Anterior cingulate cortex (tissue), 58 donors: ENCODE measurements at regions not wholly inside any gene's neighbourhood (a gene's known extent, or its start where the extent isn't known, plus 50 kb on each side); places are given as distances from the start of the nearest gene placed in this dataset.

Experiments used
- DNase-seq, 58 donors: peaks; one replicate each; lab custom pipeline; 2025; lab: John Stamatoyannopoulos, UW

GRCh38 chr11:111045407-111045803, 200.1 kb upstream of the POU2AF2 start:
- no peak for DNase-seq

DNA sequence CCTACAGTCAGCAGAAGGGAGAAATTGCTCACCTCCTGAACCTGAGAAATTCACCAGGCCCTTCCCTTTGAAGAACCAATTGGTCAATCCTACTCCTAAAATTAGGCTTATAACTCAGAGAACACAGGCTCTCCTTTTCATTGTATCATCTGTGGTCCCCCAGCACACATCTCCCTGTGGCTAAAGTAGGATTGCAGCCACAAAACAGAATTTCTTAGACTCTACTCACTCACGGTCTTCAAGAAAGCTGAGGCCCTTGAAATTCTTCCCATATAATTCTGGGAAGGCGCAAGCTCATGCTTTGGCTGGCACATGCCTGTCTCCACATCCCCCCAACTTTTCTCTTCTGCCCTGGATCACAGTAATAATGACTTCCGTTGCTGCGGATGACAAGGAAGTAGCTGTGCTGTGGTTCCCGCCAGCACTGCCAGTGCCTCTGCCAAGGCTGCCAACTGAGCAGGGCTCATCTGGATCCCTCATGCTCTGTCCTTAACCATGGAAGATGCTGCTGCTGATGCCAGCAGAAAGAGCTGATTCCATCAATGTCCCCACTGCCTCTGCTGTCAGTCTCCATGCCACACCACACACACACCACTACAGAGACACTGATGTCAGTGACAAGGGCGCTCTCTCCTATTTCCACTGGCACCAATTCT, 200.6 kb upstream of the POU2AF2 start:
- DNase-seq = peak in 8 of 58 donors; percentile 1 to 21 (median 4)

DNA sequence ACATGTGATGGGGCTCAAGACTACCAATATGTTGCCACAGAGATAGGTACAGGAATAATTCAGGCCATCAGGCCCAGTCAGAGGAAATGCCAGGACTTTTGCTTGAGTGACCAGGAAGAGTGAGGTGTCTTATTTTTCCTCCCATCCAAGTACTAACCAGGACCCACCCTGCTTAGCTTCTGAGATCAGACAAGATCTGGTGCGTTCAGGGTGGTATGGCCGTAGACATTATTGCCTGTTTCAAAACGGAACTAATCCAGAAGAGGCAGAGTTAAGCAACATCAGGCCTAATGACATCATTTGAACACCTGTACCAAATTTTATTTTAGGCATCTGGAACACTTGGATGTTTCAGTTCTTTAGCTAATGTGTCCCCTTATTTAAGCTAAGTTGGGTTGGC, 205.5 kb upstream of the POU2AF2 start:
- DNase-seq = no peak

DNA sequence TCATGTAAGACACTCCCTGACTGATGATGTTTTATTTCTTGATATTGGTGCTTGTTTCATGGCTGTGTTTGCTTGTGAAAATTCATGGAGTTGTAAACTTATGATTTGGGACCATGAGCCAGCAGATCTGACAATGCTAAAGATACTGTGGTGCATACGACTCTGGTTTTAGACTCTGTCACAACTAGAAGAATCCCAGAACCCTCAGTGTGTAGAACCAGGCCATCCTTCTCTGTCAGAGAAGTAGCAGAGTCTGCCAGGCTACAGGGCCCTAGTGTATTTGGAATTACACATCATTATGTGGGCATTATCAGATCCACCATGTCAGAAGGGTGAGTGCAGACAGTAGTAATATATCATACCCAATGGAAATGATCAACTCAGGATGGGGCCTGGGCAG, 209.8 kb upstream of the POU2AF2 start:
- no peak for DNase-seq

DNA sequence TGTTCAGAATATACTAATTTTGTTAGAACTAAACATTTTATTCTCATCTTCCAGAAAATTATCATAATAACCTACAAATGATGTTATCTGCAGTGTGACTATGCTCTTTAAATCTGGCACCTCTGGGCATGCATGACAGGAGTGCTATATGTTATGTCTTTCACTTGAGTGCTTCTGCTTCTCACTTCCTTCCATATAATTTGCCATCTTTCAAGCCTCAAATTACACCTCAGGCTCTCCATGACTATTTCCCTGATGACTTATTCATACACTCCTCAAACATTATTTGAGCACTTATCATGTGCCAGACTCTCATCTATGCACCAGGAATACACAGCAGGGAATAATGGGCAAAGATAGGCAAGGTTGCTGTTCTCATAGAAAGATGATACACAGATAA, 219.3 kb upstream of the POU2AF2 start:
- no peak for DNase-seq

DNA sequence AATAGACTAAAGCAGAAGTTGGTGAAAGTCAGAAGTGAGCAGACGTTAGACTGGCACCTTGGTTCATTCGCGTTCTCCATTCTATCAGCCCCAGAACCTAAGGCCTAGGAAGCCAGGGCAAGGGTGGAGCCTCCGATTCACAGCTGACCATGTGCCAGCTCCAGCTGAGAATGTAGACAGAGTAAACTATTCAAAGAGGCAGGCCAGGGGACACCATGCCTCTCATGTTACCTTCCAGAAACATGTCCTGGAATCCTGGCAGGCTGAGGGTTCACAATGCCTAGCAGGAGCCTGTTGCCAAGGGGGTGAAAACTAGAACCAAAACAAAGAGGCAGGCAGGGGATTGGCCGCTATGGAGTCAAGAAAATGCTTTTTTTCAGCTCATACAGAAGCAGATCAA, 224.4 kb upstream of the POU2AF2 start:
- no peak for DNase-seq

- no peak for DNase-seq
These were observed 225.5 kb upstream of the POU2AF2 start for GRCh38 chr11:111019871-111020670.

DNA sequence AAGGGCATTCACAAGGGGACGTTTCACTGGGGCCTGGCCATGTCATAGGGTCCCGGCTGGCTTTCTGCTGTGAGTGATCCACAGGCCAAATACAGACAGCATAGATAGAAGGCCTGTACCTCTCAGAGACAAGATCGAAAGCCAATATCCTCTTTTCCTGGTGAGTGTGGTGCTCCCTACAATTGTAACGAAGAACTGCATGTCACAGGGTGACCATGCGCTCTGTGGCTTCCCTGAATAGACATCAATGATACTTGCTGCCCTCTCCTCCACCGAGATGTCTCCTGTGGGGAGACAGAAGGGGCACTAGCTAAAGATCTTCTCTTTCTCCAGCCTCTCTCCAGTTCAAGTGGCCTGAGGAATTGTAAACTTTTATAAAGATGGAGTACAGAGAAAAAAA, 226.1 kb upstream of the POU2AF2 start:
- no peak for DNase-seq

- no peak for DNase-seq
These were observed 227.0 kb upstream of the POU2AF2 start for GRCh38 chr11:111018566-111018965.

DNA sequence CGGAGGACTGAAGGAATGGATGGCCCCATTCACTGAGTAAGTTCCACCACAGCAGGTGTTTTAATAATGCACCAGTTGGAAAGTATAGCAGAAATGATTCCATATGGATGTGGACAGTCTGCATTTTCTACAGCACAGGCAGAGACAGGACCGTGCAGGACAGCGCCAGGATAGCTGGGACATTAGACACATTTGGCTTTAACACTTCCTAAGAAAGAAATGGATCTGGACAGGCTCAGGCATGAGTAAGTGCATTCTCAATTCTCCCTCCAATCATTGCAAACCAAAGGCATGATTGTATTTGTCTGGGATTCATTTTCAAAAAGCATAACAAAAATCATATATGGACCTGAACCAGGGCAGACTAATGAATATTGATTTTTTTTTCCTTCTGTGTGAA, 233.0 kb upstream of the POU2AF2 start:
- DNase-seq = no peak

GRCh38 chr11:111011275-111011594, 234.3 kb upstream of the POU2AF2 start:
- DNase-seq = no peak

- DNase-seq = peak in 1 of 58 donors; percentile 40
These were observed 234.9 kb upstream of the POU2AF2 start for GRCh38 chr11:111010391-111011274.

GRCh38 chr11:111006227-111006626, 239.3 kb upstream of the POU2AF2 start:
- peak in 1 of 58 donors; percentile 4 for DNase-seq

DNA sequence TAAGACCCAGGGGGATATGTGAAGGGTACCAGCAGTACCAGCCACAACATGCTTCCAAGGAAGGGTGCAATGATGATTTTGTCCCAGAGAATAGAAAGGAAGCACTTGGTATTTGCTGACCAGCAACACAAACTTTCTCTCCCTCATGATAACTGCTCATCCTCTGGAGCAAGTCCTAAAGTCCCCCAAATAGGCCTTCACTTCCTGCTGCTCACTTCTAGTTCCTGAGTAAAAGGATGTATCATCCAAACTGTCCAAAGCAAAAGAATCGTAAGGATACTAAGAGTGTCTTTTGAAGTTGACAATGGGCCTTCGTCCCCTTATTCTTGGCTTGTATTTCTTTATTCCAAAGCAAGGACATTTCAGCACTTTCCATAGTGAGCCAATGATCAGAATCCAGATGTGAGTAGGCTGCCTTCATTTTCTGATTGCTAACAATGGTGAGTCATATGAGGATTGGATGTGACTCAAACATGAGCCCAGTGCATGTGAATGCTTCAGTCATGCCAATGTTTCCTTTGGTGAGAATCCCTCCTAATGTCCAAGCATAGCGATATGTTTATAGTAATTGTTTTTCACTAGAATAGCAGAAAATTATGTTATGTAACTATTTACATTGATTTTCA, 243.4 kb upstream of the POU2AF2 start:
- no peak for DNase-seq

- DNase-seq = no peak
These were observed 244.5 kb upstream of the POU2AF2 start for GRCh38 chr11:111001081-111001430.

DNA sequence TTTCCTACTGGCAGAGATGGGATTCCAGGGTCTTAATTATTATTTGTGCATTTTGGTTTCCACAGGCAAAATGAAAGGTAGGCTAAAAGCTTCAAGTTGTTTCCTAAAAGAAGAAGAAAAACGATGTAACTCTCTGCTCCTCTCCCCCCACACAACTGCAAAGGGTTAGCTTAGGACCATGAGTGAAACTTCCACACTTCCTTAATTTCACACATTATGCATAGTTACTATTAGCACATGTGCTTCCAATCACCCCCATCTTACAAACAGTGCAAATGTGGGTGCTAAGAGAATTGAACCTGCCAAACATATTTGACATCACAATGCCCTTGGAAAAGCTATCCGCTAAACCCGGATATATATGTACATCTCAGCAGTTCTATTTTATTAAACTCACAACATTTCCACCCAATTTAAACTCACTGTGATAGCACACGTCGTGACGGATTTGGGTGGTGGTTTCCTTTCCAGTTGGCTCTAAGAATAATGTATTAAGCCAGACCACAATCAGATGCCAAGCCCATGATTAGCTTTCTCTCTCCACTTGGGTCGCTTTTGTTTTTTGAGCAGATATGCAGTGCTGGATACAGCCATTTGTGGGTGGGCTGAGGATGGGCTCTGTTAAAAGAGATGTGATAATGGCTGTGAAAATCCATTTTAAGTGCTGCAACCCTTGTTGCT, 245.0 kb upstream of the POU2AF2 start:
- no peak for DNase-seq

GRCh38 chr11:110992481-110992880, 253.0 kb upstream of the POU2AF2 start:
- no peak for DNase-seq

- DNase-seq = peak in 16 of 58 donors; percentile 5 to 62 (median 22)
These were observed 253.7 kb upstream of the POU2AF2 start for GRCh38 chr11:110991661-110992355.

DNA sequence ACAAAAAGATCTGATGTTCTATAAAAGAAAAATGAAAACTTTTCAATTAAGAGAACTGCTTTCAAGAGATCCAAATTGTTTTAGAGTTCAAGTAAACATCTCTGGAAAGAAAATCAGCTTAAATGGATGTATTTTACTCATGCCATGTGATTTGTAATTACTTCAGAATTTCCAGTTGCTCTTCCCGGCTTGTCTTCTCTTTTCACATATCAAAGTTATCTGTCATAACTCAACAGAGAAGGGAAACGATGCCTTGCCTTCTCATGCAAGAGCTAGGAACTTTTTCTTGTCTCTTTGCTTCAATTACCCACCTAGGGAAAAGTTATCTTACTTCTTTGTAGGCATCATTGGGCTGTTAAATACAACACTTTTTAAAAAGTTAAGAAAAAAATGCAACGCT, 255.2 kb upstream of the POU2AF2 start:
- DNase-seq = no peak
